Kidney epithelial cell (primary cell): ENCODE measurements at regions not wholly inside any gene's neighbourhood (a gene's known extent, or its start where the extent isn't known, plus 50 kb on each side); places are given as distances from the start of the nearest gene placed in this dataset.

Experiments
- DNase-seq: peaks from one replicate; pipeline ENCODE4 v3.0.0-alpha.2; 2010; ENCODE audit warnings: low read depth
- H3K27me3 ChIP-seq: 2 replicates; pipeline ENCODE4 v1.6.0; 2011; ENCODE audit warnings: low read length; ENCODE audit not compliant: control insufficient read depth, insufficient read depth
- H3K36me3 ChIP-seq: 2 replicates; pipeline ENCODE4 v1.5.1; 2011; ENCODE audit warnings: low read length; ENCODE audit not compliant: control insufficient read depth, insufficient read depth
- H3K4me3 ChIP-seq: 2 replicates; pipeline ENCODE4 v1.5.1; 2011; ENCODE audit warnings: low read depth, mild to moderate bottlenecking, control low read depth, low read length
- CTCF ChIP-seq: IDR thresholded peaks from 2 replicates; pipeline ENCODE4 v1.5.1; 2011; ENCODE audit warnings: mild to moderate bottlenecking, moderate library complexity, low read length, control low read depth, inconsistent platforms; ENCODE audit not compliant: insufficient read depth, poor library complexity, severe bottlenecking

GRCh38 chr1:103208844-103209243 is 100.5 kb upstream of the COL11A1 start:
- no peak for DNase-seq
- Histone ChIP-seq H3K4me3 (no peak overlapping the region), H3K27me3 (no peaks in the 10 kb centered on the region), H3K36me3 (no peaks in the 10 kb centered on the region)
- no peak for TF ChIP-seq CTCF

GRCh38 chr1:103199001-103199400 is 90.7 kb upstream of the COL11A1 start:
- TF ChIP-seq CTCF = no peak
- no peaks in the 10 kb centered on the region for H3K27me3 ChIP-seq
- DNase-seq = no peak
- no peaks in the 10 kb centered on the region for H3K36me3 ChIP-seq
- H3K4me3 ChIP-seq = no peak overlapping the region

- H3K4me3 ChIP-seq = no peak overlapping the region
- no peak for DNase-seq
- H3K27me3 ChIP-seq = no peaks in the 10 kb centered on the region
- H3K36me3 ChIP-seq = no peaks in the 10 kb centered on the region
- TF ChIP-seq CTCF = no peak
Observed at GRCh38 chr1:103198076-103198475, 89.8 kb upstream of the COL11A1 start.

GRCh38 chr1:103197216-103197615 is 88.9 kb upstream of the COL11A1 start:
- no peak for DNase-seq
- no peak for TF ChIP-seq CTCF
- H3K4me3 ChIP-seq = no peak overlapping the region
- H3K27me3 ChIP-seq = no peaks in the 10 kb centered on the region
- no peaks in the 10 kb centered on the region for H3K36me3 ChIP-seq

GRCh38 chr1:103194984-103195383 is 86.7 kb upstream of the COL11A1 start:
- no peak for DNase-seq
- H3K36me3 ChIP-seq = no peaks in the 10 kb centered on the region
- no peak overlapping the region for H3K4me3 ChIP-seq
- no peaks in the 10 kb centered on the region for H3K27me3 ChIP-seq
- TF ChIP-seq CTCF = no peak

- Histone ChIP-seq H3K4me3 (no peak overlapping the region), H3K27me3 (no peaks in the 10 kb centered on the region), H3K36me3 (no peaks in the 10 kb centered on the region)
- no peak for TF ChIP-seq CTCF
- no peak for DNase-seq
Observed at GRCh38 chr1:103194060-103194459, 85.7 kb upstream of the COL11A1 start.
